GM21737 (cell line): ENCODE measurements at regions not wholly inside any gene's neighbourhood (a gene's known extent, or its start where the extent isn't known, plus 50 kb on each side); places are given as distances from the start of the nearest gene placed in this dataset.
"Not testable (repeated sequence)": the region's sequence is repeated elsewhere in the genome, so short reads cannot be mapped to it uniquely, and the experiment has no call there.

Experiments used
- ATAC-seq: cut with Tn5 transposase; IDR thresholded peaks from one replicate; pipeline ENCODE4 v1.9.1; 2021; ENCODE audit warnings: mild to moderate bottlenecking, moderate library complexity; ENCODE audit not compliant: unreplicated experiment

DNA sequence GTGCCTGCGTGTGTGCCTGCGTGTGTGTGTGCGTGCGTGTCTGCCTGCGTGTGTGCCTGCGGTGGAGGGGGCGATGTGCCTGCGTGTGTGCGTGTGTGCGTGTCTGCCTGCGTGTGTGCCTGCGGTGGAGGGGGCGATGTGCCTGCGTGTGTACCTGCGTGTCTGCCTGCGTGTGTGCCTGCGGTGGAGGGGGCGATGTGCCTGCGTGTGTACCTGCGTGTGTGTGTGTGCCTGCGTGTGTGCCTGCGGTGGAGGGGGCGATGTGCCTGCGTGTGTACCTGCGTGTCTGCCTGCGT lies 116.7 kb upstream of the ZNF516 start:
- not testable (repeated sequence) for ATAC-seq

DNA sequence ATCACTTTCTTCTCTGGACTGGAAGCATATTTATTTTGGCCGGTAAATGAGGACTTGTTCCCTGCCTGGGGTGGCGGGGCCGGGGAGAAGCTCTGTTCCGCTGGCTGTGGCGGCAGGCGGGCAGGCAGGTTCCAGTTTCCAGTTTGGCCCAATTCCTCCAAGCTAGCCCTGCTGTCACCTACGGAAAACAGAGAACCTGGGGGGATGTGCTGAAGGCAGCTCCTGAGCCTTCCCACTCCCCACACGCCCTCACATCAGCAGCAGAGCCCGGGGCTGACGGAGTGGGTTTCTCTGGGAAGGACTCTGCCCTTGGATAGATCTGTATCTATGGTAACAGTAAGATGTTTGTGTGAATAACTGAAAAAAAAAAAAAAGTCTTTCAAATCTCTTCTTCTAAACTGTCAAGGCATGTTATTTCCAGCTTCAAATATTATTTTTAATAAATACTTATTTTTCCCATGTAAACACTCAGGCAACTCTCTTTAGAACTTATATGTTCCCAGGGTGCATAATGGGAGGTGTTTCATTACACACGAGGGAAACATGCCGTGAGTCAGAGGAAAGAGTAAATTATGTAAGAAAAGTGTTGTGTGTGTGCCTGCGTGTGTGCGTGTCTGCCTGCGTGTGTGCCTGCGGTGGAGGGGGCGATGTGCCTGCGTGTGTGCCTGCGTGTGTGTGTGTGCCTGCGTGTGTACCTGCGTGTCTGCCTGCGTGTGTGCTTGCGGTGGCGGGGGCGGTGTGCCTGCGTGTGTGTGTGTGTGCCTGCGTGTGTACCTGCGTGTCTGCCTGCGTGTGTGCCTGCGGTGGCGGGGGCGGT lies 116.1 kb upstream of the ZNF516 start:
- no peak for ATAC-seq

DNA sequence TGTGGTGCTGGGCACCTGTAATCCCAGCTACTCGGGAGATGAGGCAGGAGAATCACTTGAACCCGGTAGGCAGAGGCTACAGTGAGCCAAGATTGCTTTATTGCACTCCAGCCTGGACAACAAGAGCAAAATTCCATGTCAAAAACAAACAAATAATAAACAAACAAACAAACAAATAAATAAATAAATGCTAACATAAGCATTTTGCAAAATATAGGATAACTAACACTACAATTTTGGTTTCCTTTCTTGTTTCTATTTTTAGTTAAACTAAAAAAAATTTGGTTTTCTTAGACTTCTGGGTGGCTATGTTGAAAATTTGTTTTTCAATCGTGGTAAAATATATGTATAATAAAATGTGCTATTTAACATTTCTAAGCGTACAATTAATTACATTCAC lies 115.0 kb upstream of the ZNF516 start:
- ATAC-seq: no peak

DNA sequence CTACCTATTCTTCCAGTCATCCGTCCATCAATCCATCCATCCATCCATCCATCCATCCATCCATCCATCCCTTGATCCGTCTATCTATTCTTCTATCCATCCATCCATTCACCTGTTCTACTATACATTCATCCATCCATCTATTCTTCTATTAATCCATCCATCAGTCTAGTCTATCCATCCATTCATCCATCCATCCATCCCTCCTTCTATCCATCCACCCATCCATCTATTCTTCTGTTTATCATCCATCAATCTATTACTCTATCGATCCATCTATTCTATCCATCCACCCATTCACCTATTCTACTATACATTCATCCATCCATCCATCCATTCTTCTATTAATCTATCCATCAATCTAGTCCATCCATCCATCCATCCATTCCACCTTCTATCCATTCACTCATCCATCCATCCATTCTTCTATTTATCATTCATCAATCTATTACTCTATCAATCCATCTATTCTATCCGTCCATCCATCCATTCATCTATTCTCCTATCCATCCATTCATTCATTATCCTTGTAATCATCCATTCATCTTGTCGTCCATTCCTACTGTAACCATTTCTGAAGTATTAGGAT lies 110.4 kb upstream of the ZNF516 start:
- no peak for ATAC-seq

DNA sequence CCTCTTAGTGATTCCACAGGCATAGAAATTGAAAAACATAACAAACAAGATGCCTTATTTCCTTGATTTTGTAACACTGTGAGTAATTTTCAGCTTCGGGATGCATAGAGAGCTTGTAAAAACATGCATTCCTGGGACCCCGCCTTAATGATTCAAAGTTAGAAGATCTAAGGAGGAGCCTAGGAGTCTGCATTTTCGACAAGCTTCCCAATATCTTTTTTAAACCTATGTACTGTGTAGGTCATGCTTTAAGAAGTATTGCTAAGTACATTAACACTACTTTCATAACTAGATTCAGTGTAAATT lies 109.8 kb upstream of the ZNF516 start:
- no peak for ATAC-seq

DNA sequence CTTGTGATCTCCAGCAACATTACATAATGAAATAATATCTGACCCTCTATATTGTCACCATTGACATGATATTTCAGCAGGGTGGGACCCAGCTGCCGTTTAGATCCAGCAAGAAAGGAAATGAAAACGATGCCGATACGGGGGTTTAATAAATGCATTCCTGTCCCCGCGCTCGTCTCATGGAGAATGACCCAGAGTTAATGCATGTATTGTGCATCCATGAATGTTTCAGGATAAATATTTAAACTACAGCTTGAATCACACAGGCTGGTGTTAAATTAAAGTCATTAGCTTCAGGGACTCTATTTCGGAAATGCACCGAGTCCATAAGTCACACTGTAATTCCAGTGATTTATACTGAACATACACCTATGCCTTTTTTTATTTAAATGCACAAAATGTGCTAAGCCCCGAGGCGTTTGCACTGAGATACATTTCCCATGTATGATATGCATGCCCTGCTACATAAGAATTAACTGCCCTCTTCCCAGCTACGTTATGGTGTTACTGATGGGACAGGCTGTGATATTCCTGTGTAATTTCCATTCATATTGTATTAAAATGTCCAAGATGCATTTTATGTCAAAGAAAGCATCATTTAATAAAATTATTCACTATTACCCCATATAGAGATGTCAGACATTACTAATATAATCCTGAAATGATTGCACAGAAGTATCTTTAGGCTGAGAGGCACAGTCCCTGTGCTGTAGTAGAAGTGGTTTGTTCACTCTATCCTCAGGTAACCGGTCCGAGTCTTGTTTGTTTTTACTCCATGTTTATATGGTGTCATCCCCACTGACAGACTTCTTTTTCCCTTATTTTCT lies 109.3 kb upstream of the ZNF516 start:
- ATAC-seq: no peak

DNA sequence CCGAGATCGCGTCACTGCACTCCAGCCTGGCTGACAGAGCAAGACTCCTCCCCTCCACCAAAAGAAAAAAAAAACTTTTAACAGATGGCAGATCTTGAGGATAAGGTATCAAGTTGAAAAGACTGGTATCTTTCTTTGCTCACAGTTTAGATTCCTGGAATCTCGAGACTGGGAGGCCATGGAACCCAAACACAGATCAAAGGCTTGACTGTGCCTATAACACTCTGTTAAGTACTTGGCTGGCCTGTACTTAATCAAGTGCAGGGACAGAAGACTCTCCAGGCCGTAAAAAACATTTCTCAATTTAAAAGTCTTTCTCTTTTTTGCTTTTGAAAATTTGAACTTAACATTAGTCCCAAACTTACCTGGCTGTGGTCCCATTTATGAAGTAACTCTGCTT lies 107.1 kb upstream of the ZNF516 start:
- ATAC-seq: no peak

DNA sequence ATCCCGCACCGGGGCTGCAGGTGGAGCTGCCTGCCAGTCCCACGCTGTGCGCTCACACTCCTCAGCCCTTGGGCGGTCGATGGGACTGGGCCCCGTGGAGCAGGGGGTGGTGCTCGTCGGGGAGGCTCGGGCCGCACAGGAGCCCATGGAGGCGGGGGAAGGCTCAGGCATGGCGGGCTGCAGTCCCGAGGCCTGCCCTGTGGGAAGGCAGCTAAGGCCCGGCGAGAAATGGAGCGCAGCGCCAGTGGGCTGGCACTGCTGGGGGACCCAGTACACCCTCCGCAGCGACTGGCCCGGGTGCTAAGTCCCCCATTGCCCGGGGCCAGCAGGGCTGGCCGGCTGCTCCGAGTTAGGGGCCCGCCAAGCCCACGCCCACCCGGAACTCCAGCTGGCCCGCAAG lies 105.0 kb upstream of the ZNF516 start:
- not testable (repeated sequence) for ATAC-seq

DNA sequence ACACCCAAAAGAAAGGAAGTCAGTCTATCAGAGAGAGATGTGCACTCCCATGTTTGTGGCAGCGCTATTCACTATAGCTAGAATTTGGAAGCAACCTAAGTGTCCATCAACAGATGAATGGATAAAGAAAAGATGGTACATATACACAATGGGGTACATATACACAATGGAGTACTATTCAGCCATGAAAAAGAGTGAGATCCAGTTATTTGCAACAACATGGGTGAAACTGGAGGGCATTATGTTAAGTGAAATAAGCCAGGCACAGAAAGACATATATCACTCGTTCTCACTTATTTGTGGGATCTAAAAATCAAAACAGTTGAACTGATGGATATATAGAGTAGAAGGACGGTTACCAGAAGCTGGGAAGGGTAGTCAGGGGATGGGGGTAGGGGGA lies 99.9 kb upstream of the ZNF516 start:
- no peak for ATAC-seq

DNA sequence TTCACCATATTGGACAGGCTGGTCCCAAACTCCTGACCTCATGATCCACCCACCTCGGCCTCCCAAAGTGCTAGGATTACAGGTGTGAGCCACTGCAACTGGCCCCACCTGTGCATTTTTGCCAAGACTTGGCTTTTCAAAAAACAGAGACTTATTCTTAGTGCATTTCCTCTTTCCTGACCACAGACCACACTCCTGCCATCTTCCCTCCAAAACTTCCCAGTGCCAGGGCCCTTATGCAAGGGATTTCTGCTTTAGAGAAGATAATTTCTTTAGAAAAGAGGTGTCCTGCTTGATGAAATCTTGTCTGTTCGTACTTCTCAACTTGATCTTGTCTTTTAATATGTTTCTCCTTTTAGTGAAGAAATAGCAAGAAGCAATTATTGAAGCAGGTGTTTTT lies 98.8 kb upstream of the ZNF516 start:
- ATAC-seq: no peak

DNA sequence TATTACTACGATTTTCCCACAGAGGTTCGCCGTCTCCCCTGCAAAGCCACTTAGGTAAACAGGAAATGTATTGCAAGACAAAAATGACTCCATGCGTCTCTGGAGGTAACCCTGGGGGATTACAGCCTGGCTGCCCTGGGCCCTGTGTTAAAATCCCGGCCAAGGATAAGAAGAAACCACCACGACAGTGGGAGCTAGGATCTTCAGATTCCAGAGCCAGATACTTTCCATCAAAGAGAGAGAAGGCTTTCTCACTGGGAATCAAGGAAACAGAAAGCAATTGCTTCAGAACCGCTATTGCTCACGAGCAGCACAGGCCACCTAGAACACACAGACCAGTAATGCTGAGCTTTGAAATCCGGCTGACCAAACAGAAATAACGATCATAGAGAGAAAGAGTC lies 97.9 kb upstream of the ZNF516 start:
- no peak for ATAC-seq

DNA sequence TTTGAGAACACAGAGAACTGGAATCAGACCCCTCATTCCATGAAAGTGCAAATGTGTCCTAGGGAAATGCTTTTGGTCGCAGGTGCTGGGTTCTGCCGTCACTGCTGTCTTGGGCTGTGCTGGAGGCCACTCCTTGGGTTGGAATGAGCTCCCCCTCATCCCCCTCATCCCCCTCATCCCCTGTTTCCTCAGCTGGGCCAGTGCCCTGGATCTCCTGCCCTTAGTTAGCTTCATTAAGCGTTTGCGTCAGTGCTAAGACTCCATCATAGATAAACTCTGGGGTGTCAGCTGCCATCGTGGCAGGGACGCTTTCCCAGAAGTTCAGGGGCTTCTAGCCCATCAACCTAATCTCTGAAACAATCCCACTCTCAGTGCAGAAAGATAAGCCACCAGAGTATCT lies 97.1 kb upstream of the ZNF516 start:
- ATAC-seq: no peak

DNA sequence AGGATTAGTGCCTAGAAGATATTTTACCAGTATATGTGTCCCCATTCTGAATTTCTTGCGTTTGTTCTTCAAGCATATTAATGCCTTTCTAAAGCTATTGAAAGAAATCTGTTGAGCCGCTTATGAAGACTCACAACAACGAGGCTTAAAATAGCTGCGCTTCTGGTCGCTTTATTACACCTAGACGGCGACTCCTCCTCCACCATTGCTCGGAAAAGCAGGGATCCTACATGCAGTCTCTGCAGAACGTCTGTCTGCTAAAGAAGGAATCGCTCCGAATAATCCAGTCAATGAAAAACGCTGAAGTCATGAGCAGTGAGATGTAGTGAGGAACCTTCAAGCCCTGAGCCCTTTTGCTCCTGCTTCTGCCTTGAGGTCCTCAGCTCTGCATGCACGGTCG lies 94.8 kb upstream of the ZNF516 start:
- ATAC-seq: no peak

DNA sequence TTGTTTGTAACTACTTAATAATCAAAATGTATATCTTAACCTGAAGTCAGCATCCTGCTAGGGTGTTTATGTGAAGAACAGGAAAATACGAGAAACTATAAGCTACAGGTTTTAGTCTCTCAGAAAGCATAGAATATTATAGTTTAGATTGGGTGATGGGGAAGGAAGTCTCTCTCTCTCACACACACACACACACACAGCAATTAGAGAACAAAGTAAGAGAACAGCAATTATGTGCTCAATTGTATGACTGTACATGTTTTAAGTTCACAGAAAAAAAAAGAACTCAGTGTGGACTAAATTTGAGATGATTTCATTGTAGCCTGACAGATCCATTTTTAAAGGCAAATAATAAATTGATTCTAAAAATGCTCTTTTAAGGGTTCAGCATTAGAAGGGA lies 94.3 kb upstream of the ZNF516 start:
- no peak for ATAC-seq

DNA sequence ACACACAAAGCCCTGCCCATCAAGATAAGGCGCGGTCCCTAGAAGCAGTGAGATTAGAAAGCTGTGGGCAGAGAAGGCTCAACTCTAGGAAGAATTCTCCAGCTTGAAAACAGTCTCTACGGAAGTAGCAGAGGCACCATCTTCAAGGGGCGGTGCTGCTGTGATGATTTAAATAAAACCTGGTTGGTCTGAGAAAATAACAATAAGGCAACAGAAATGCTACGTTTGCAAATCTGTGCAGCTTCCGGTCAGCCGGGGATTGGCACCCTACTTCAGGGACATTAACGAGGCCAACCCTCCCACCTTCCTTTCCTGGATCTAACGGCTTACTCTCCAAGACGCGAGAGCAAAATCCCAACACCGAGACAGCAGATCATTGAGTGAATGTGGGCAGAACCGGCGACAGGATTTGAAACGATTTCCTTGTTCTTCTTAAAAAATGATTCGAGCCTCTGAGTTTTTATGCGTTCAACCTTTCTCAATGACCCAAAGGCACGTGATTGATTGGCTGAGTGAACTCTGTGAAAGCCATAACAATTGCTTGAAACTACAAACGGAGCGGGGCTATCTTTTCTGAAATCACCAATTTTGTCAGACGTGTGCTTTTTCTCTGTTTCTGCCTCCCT lies 93.7 kb upstream of the ZNF516 start:
- no peak for ATAC-seq

DNA sequence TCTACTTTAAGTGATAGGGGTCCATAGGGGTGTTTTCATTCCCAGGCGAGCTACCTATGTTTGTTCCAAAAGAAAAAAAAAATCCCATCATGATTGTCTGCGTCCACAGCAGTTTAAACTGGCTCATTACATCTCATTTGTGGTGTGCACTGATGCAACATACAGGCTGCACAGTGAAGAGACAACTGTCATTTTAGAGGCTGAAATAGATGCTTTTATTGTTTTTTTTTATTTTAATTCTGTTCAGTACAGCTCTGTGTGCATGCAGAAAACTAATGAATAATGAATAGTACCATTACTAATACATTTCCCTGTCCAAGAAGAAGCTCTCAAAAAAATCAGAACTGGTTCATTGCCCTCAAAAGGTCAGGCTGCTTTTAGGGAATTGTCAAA lies 92.8 kb upstream of the ZNF516 start:
- ATAC-seq: no peak

DNA sequence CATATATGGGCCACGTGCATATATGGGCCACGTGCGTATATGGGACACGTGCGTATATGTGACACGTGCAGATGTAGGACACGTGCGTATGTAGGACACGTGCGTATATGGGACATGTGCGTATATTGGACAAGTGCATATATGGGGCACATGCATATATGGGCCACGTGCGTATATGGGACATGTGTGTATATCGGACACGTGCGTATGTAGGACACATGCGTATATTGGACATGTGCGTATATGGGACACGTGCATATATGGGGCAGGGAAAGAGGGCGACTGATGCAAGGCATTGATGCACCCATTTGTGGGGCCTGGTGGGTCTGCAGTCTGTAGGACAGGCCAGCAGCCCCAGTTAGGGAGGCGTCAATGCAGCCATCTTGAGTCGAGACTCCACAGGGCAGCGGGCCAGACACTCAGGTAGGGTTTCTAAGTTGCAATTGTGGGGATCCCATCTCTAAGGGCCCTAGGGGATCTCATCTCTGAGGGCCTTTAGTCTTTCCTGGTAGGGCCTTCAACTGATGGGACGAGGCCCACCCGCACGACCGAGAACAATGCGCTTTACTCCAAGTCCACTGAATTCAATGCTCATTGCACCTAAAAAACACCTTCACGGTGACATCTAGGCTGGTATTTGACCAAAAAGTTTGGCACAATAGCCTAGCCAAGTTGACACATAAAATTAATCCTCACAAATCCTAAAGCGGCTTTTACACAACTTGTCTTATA lies 92.3 kb upstream of the ZNF516 start:
- ATAC-seq: no peak

DNA sequence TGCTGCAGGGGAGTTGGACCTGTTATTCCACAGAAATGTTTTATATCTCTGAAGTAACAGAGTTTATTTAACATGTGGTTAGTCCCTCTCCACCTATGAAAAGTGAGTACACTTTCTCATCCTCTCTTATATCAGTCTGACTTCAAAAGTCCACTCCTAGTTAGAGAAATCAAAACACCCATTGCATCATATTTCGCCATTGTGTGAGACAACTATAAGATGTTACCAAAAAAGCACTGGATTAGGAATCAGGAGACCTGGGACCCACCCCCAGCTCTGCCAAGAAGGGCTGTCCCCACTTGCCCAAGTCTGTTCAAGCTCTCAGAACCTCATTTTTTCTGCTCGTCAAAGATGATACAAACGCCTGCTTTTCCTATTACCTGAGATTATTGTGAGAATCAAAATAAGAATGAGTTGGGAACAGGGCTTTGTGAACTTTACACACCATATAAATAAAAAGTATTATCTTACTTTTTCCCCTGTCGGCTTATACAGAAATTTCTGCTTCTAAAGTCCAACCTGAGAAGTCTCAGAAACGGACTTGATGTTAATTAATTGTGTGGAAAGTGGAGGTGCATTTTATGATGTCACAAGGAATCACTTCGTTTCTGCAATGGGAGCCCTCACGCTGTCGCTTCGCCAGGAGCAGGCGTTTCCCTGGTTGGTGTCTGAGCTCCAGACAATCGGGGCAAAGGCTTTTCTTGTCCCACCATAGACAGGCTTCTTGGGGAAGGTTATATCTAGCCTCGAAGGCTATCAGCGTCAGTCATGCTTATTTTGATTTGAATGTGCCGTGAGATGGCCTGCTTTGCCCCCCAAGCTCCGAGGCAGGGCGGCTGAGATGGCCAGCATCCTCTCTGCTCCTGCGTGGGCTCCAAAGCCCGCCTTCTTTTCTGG lies 89.6 kb upstream of the ZNF516 start:
- ATAC-seq: no peak

DNA sequence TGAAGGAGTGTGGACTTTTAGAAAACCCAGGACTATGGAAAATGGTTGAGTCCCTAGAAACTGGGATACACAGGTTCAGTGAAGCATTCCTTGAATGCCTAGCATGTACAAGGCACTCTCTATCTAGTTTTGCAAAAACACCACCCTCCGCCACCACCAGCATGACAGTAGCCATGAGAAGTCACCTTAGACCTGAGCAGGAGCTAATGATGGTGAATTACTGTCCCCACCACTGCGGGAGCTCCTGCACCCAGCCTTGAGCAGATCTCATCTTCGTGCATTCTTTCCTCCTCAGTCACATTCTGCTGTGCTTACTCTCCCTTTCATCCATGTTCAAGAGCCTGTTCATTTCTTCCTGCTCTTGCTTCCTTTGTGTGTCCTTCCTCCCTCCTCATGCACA lies 86.2 kb upstream of the ZNF516 start:
- no peak for ATAC-seq

DNA sequence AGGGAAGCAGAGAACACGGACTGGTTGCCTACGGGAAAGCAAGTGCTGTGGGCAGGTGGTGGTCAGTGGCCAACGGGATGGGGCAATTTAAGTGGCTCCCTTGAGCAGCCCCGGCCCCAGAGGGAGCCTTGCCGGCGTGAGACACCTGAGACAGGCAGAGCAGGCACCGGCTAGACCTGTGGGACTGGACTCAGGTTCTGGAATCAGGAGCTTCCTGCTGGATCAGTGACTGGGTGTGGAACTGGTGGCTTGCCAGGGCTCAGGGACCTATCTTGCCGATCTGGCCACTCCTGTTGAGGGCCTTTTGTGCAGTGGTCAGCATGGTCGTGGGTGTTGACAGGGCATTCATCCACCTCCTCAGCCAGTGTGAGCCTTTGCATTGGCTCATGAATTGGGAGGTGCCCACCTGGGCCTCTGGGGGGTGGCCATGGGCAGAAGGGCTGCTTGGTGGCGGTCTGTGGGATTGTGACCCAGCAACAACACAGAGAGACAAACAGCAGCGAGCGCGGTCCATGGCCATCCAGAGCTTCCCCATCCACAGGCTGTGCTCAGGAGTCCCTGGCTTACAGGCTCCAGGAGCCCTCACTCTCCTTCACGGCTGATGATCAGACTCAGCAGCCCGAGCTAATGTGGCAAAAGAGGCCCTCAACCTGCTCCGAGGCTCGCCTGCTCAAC lies 85.4 kb upstream of the ZNF516 start:
- no peak for ATAC-seq
